PC-3 (cell line): ENCODE measurements at regions not wholly inside any gene's neighbourhood (a gene's known extent, or its start where the extent isn't known, plus 50 kb on each side); places are given as distances from the start of the nearest gene placed in this dataset.
A peak's percentile ranks its signal among the peaks of the same experiment; 100 is the strongest.

ENCODE experiments used
- ATAC-seq: fragments of 200-7000 bp; cut with Tn5 transposase; 2 replicates; pipeline ENCODE4 v1.9.1; 2020; ENCODE audit warnings: mild to moderate bottlenecking, moderate library complexity
- BruUV-seq: library from RNA; stranded (reverse); fragments of 400-500 nt; replicated peaks from 2 replicates; lab custom pipeline; 2021; lab: Mats Ljungman, UMichigan
- CTCF ChIA-PET: fragments of 300-600 bp; sonication (Branson Sonifier 250); formaldehyde crosslinking; loops from one replicate; lab custom pipeline; 2022; ENCODE audit warnings: antibody characterized with exemption; lab: Charles Lee
- POLR2A ChIA-PET: fragments of 300-600 bp; sonication (Branson Sonifier 250); formaldehyde crosslinking; loops from one replicate; lab custom pipeline; 2022; ENCODE audit warnings: antibody characterized with exemption; ENCODE audit not compliant: unreplicated experiment; lab: Charles Lee
- DNase-seq: peaks from one replicate; pipeline ENCODE4 v3.0.0-alpha.2; 2015
- H2AFZ ChIP-seq: fragments of 300-600 bp; sonication (generic); 2 replicates; pipeline ENCODE4 v1.6.0; 2016; ENCODE audit warnings: antibody characterized with exemption, low read length
- H3F3A ChIP-seq: fragments of 300-600 bp; sonication (generic); one replicate; pipeline ENCODE4 v1.6.0; 2017; ENCODE audit warnings: antibody characterized with exemption, low read length, control low read depth, mild to moderate bottlenecking; ENCODE audit not compliant: unreplicated experiment
- H3K27ac ChIP-seq: fragments of 300-600 bp; sonication (generic); 2 replicates; pipeline ENCODE4 v1.5.1; 2016; ENCODE audit warnings: mild to moderate bottlenecking, low read length
- H3K27me3 ChIP-seq: fragments of 300-600 bp; sonication (generic); 2 replicates; pipeline ENCODE4 v1.6.1; 2016; ENCODE audit warnings: low read length, mixed read lengths
- H3K36me3 ChIP-seq: fragments of 300-600 bp; sonication (generic); 2 replicates; pipeline ENCODE4 v1.6.1; 2016; ENCODE audit warnings: low read depth, mixed run types, low read length, mixed read lengths
- H3K4me1 ChIP-seq: fragments of 300-600 bp; sonication (generic); 2 replicates; pipeline ENCODE4 v1.5.1; 2016; ENCODE audit warnings: low read length; ENCODE audit not compliant: insufficient read depth
- H3K4me2 ChIP-seq: fragments of 300-600 bp; sonication (generic); 2 replicates; pipeline ENCODE4 v1.6.0; 2016; ENCODE audit warnings: low read length
- H3K4me3 ChIP-seq: fragments of 300-600 bp; sonication (generic); 2 replicates; pipeline ENCODE4 v1.5.1; 2016; ENCODE audit warnings: mild to moderate bottlenecking, low read length, mixed read lengths
- H3K79me2 ChIP-seq: fragments of 300-600 bp; sonication (generic); 2 replicates; pipeline ENCODE4 v1.6.1; 2017; ENCODE audit warnings: low read length, mixed read lengths
- H3K9ac ChIP-seq: fragments of 300-600 bp; sonication (generic); 2 replicates; pipeline ENCODE4 v1.6.0; 2016; ENCODE audit warnings: mild to moderate bottlenecking, low read length
- H3K9me2 ChIP-seq: fragments of 300-600 bp; sonication (generic); replicated peaks from 2 replicates; pipeline ENCODE4 v1.6.1; 2016; ENCODE audit warnings: mixed run types, low read length, mixed read lengths
- H3K9me3 ChIP-seq: fragments of 300-600 bp; sonication (generic); 2 replicates; pipeline ENCODE4 v1.6.1; 2016; ENCODE audit warnings: low read length, mixed read lengths
- H4K20me1 ChIP-seq: fragments of 300-600 bp; sonication (generic); 2 replicates; pipeline ENCODE4 v1.6.1; 2016; ENCODE audit warnings: low read length, mixed read lengths
- CTCF ChIP-seq: fragments of 300-600 bp; sonication (generic); conservative IDR thresholded peaks from 2 replicates; pipeline ENCODE4 v1.5.1; 2017; ENCODE audit warnings: antibody characterized with exemption, low read depth, mild to moderate bottlenecking, low read length
- EZH2 ChIP-seq: fragments of 300-600 bp; sonication (generic); IDR thresholded peaks from one replicate; pipeline ENCODE4 v1.6.1; 2017; ENCODE audit warnings: antibody characterized with exemption, mild to moderate bottlenecking, low read length; ENCODE audit not compliant: unreplicated experiment
- EZH2phosphoT487 ChIP-seq: fragments of 300-600 bp; sonication (generic); IDR thresholded peaks from 2 replicates; pipeline ENCODE4 v1.6.1; 2018; ENCODE audit warnings: mild to moderate bottlenecking, antibody characterized with exemption, low read length, borderline replicate concordance
- intact Hi-C: fragments of 100-400 bp; cut with micrococcal nuclease; formaldehyde crosslinking; loops from 2 replicates; pipeline ENCODE4 v1.9.0; 2023

DNA sequence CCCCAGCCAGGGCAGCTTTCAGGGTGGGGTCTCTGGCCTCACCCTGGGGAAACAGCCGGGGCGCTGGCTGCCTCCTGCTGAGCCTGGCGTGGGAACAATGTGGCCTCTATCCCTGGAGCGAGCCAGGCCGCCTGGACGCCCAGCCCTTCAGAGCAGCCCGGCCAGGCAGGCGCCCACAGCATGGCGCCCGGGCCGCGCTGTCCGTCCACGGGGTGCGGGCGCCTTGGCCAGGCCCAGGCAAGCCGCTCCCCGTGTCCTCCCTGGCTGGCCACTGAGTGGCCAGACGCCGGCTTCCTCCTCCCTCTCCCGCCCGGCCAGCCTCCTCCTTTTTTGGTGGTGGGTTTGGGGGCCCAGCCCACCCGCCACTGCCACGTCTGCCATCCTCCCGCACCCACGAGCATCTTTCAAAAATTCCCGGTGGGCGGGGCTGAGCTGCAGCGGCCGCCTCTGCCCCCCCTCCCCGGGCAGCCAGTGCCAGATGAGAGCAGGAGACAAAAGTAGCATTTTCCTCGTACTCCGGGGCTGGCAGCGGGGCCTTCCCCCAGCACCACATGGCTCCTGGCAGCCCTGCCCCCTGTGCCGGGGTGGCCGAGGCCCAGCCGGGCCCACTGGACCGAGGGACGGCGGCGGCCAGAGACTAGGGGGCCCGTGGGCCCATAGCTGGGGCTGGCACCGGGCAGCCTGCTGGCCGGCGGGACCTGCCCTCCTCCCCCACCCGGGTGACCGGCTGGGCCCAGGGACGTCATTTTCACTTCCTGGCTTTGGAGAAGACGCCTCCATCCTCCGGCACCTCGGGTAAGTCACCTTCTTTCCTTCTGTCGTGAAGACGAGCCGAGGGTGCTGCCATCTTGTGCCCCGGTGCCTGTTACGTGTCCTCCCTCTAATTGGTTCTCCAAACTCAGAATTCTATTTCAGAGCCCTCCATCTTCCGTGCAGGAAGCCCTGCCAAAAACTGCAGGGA is 70.2 kb upstream of the PPARA start:
- no peak for TF ChIP-seq EZH2phosphoT487
- no peak for TF ChIP-seq EZH2
- no peak for TF ChIP-seq CTCF
- Histone ChIP-seq H3F3A (peaks cover 12% of the 10 kb centered on the region), H3K4me3 (peak overlapping the region; percentile 94), H3K36me3 (peaks cover 37% of the 10 kb centered on the region), H3K9me3 (no peaks in the 10 kb centered on the region), H3K27me3 (no peaks in the 10 kb centered on the region), H3K4me2 (peak overlapping the region; percentile 100), H3K79me2 (peaks cover 100% of the 10 kb centered on the region), H3K4me1 (peaks cover 57% of the 10 kb centered on the region), H3K9ac (peak overlapping the region; percentile 99), H3K27ac (peak overlapping the region; percentile 99), H2AFZ (no peak overlapping the region), H3K9me2 (no peaks in the 10 kb centered on the region), H4K20me1 (peaks cover 4% of the 10 kb centered on the region; the same call in 1 of the 2 replicates)
- CTCF ChIA-PET, result no interaction called here
- ATAC-seq (peak; percentile 40), DNase-seq (peak; percentile 79)
- POLR2A ChIA-PET, result interaction anchor here (0.5 to 1.0 kb wide), 4 partner anchors 9 to 104 kb away, joined by 3 to 8 read pairs (median 4); no protein-coding TSS in a partner anchor
- intact Hi-C loops, result no loop called here
- BruUV-seq, result TSS peak; percentile 15

GRCh38 chr22:46081036-46081830 is 69.1 kb upstream of the PPARA start:
- peak overlapping the region; percentile 99 for H3K27ac ChIP-seq
- CTCF ChIA-PET, result interaction anchor here (0.5 kb wide), 1 partner anchor 37 kb away, joined by 3 read pairs; no protein-coding TSS in a partner anchor
- H3F3A ChIP-seq, result peaks cover 12% of the 10 kb centered on the region
- H3K36me3 ChIP-seq, result peaks cover 31% of the 10 kb centered on the region
- no peaks in the 10 kb centered on the region for H3K9me3 ChIP-seq
- peaks cover 67% of the 10 kb centered on the region for H3K4me1 ChIP-seq
- peak overlapping the region; percentile 99 for H3K9ac ChIP-seq
- H3K4me2 ChIP-seq, result peak overlapping the region; percentile 100
- BruUV-seq, result no TSS peak
- no peak overlapping the region for H2AFZ ChIP-seq
- H3K79me2 ChIP-seq, result peaks cover 100% of the 10 kb centered on the region
- H4K20me1 ChIP-seq, result no peaks in the 10 kb centered on the region
- H3K27me3 ChIP-seq, result no peaks in the 10 kb centered on the region
- intact Hi-C loops, result no loop called here
- no peak for DNase-seq
- no peaks in the 10 kb centered on the region for H3K9me2 ChIP-seq
- H3K4me3 ChIP-seq, result peak overlapping the region; percentile 94
- TF ChIP-seq CTCF (no peak), EZH2 (no peak), EZH2phosphoT487 (no peak)
- POLR2A ChIA-PET, result interaction anchor here (0.6 to 1.0 kb wide), 2 partner anchors 26 to 74 kb away, joined by 3 to 4 read pairs; no protein-coding TSS in a partner anchor
- no peak for ATAC-seq
